ENCODE measurements at regions not wholly inside any gene's neighbourhood (a gene's known extent, or its start where the extent isn't known, plus 50 kb on each side); places are given as distances from the start of the nearest gene placed in this dataset.

GRCh38 chr21:29228306-29228705, 70.4 kb upstream of the BACH1 start:
- no peak overlapping the region for H3K4me3 ChIP-seq (ENCODE audit: low read depth, low read length)
- no peak for DNase-seq (ENCODE audit: low read depth)
- TF ChIP-seq CTCF (IDR thresholded peaks at IDR 0.05; ENCODE audit: low read depth, low read length, missing control alignments), result no peak

GRCh38 chr21:29230551-29231261, 68.0 kb upstream of the BACH1 start:
- no peak overlapping the region for H3K4me3 ChIP-seq (ENCODE audit: low read depth, low read length)
- no peak for DNase-seq (ENCODE audit: low read depth)
- no peak for TF ChIP-seq CTCF (IDR thresholded peaks at IDR 0.05; ENCODE audit: low read depth, low read length, missing control alignments)

- no peak overlapping the region for H3K4me3 ChIP-seq (ENCODE audit: low read depth, low read length)
- no peak for DNase-seq (ENCODE audit: low read depth)
- no peak for TF ChIP-seq CTCF (IDR thresholded peaks at IDR 0.05; ENCODE audit: low read depth, low read length, missing control alignments)
Observed at GRCh38 chr21:29231756-29232529, 66.8 kb upstream of the BACH1 start.

GRCh38 chr21:29232530-29233255, 66.0 kb upstream of the BACH1 start:
- no peak for TF ChIP-seq CTCF (IDR thresholded peaks at IDR 0.05; ENCODE audit: low read depth, low read length, missing control alignments)
- no peak for DNase-seq (ENCODE audit: low read depth)
- no peak overlapping the region for H3K4me3 ChIP-seq (ENCODE audit: low read depth, low read length)

- TF ChIP-seq CTCF (IDR thresholded peaks at IDR 0.05; ENCODE audit: low read depth, low read length, missing control alignments), result peak; percentile 27
- H3K4me3 ChIP-seq (ENCODE audit: low read depth, low read length), result no peak overlapping the region
- DNase-seq (ENCODE audit: low read depth), result no peak
Observed at GRCh38 chr21:29233256-29233546, 65.5 kb upstream of the BACH1 start.

GRCh38 chr21:29233611-29234540, 64.8 kb upstream of the BACH1 start:
- H3K4me3 ChIP-seq (ENCODE audit: low read depth, low read length), result no peak overlapping the region
- peak; percentile 82 for DNase-seq (ENCODE audit: low read depth)
- TF ChIP-seq CTCF (IDR thresholded peaks at IDR 0.05; ENCODE audit: low read depth, low read length, missing control alignments), result no peak
